GM19467 (cell line): ENCODE measurements at regions not wholly inside any gene's neighbourhood (a gene's known extent, or its start where the extent isn't known, plus 50 kb on each side); places are given as distances from the start of the nearest gene placed in this dataset.

Experiments
- ATAC-seq: cut with Tn5 transposase; IDR thresholded peaks from one replicate; pipeline ENCODE4 v1.9.1; 2021; ENCODE audit warnings: mild to moderate bottlenecking, moderate library complexity; ENCODE audit not compliant: unreplicated experiment

GRCh38 chr2:19300961-19301360 is 57.5 kb downstream of the OSR1 start:
- no peak for ATAC-seq

GRCh38 chr2:19299522-19299921 is 58.9 kb downstream of the OSR1 start:
- no peak for ATAC-seq

- ATAC-seq = no peak
Observed at GRCh38 chr2:19299032-19299431, 59.4 kb downstream of the OSR1 start.

- ATAC-seq = no peak
Observed at GRCh38 chr2:19297716-19298115, 60.7 kb downstream of the OSR1 start.

- no peak for ATAC-seq
Observed at GRCh38 chr2:19295998-19296502, 62.4 kb downstream of the OSR1 start.

GRCh38 chr2:19292007-19292406 is 66.4 kb downstream of the OSR1 start:
- no peak for ATAC-seq

- no peak for ATAC-seq
Observed at GRCh38 chr2:19288291-19288690, 70.1 kb downstream of the OSR1 start.

- no peak for ATAC-seq
Observed at GRCh38 chr2:19287324-19287723, 71.1 kb downstream of the OSR1 start.

GRCh38 chr2:19282305-19282704 is 76.1 kb downstream of the OSR1 start:
- no peak for ATAC-seq

GRCh38 chr2:19274439-19274838 is 84.0 kb downstream of the OSR1 start:
- no peak for ATAC-seq

GRCh38 chr2:19272941-19273470 is 85.4 kb downstream of the OSR1 start:
- ATAC-seq = no peak

GRCh38 chr2:19272039-19272438 is 86.4 kb downstream of the OSR1 start:
- ATAC-seq = no peak

- ATAC-seq = no peak
Observed at GRCh38 chr2:19264852-19265251, 93.6 kb downstream of the OSR1 start.

GRCh38 chr2:19262150-19262549 is 96.3 kb downstream of the OSR1 start:
- ATAC-seq = no peak

- no peak for ATAC-seq
Observed at GRCh38 chr2:19261061-19261460, 97.4 kb downstream of the OSR1 start.

GRCh38 chr2:19256121-19256601 is 102.3 kb downstream of the OSR1 start:
- no peak for ATAC-seq

GRCh38 chr2:19255481-19255880 is 102.9 kb downstream of the OSR1 start:
- ATAC-seq = no peak

- no peak for ATAC-seq
Observed at GRCh38 chr2:19251554-19251953, 106.9 kb downstream of the OSR1 start.

- ATAC-seq = no peak
Observed at GRCh38 chr2:19250906-19251305, 107.5 kb downstream of the OSR1 start.

- ATAC-seq = no peak
Observed at GRCh38 chr2:19247186-19247585, 111.2 kb downstream of the OSR1 start.

GRCh38 chr2:19246496-19246895 is 111.9 kb downstream of the OSR1 start:
- no peak for ATAC-seq

- ATAC-seq = no peak
Observed at GRCh38 chr2:19244460-19245363, 113.7 kb downstream of the OSR1 start.
